SK-N-SH (cell line): ENCODE measurements at regions not wholly inside any gene's neighbourhood (a gene's known extent, or its start where the extent isn't known, plus 50 kb on each side); places are given as distances from the start of the nearest gene placed in this dataset.

Experiments
- CTCF ChIP-seq: fragments of 200-600 bp; sonication (generic); IDR thresholded peaks from 2 replicates; pipeline ENCODE4 v1.6.1; 2017; ENCODE audit warnings: antibody characterized with exemption, mild to moderate bottlenecking, moderate library complexity
- EP300 ChIP-seq, 2 experiments: IDR thresholded peaks; 2 replicates each; pipeline versions ENCODE4 v1.4.0 to v1.6.1; 2012; ENCODE audit warnings: borderline replicate concordance in 1 of 2, low read depth in 1 of 2, low read length in 1 of 2
- EZH2phosphoT487 ChIP-seq: fragments of 200-600 bp; sonication (generic); IDR thresholded peaks from 2 replicates; pipeline ENCODE4 v1.6.1; 2017; ENCODE audit warnings: low read depth, mixed run types, mild to moderate bottlenecking, antibody characterized with exemption, moderate library complexity, borderline replicate concordance
- FOXJ3 ChIP-seq: sonication (generic); formaldehyde crosslinking; IDR thresholded peaks from 2 replicates; pipeline ENCODE4 v1.5.1; 2020; ENCODE audit warnings: mild to moderate bottlenecking, missing genetic modification reagents
- IRF3 ChIP-seq: fragments of 150-350 bp; IDR thresholded peaks from 2 replicates; pipeline ENCODE4 v1.6.1; 2016; ENCODE audit warnings: mild to moderate bottlenecking, low read depth, low read length
- MAX ChIP-seq: IDR thresholded peaks from 2 replicates; pipeline ENCODE4 v1.4.0; 2012; ENCODE audit warnings: low read depth
- NRF1 ChIP-seq: IDR thresholded peaks from 2 replicates; pipeline ENCODE4 v1.6.1; 2012; ENCODE audit warnings: low read depth, mild to moderate bottlenecking, low read length
- SMC3 ChIP-seq: IDR thresholded peaks from 2 replicates; pipeline ENCODE4 v1.6.1; 2012; ENCODE audit warnings: low read depth, low read length, improper control_type of control experiment
- TCF12 ChIP-seq: IDR thresholded peaks from 2 replicates; pipeline ENCODE4 v1.4.0; 2012
- TEAD4 ChIP-seq: IDR thresholded peaks from 2 replicates; pipeline ENCODE4 v1.4.0; 2012; ENCODE audit warnings: mild to moderate bottlenecking, borderline replicate concordance; ENCODE audit not compliant: insufficient read depth
- USF2 ChIP-seq: fragments of 150-350 bp; IDR thresholded peaks from 2 replicates; pipeline ENCODE4 v1.6.1; 2017; ENCODE audit warnings: antibody characterized with exemption, low read length, low read depth, borderline replicate concordance

- TF ChIP-seq TCF12: no peak
- TF ChIP-seq EP300 (IDR thresholded peaks at IDR 0.05; ENCODE audit: borderline replicate concordance in 1 of 2, low read depth in 1 of 2, low read length in 1 of 2): no peak
- no peak for TF ChIP-seq CTCF
- TF ChIP-seq EZH2phosphoT487: no peak
- no peak for TF ChIP-seq SMC3
- TF ChIP-seq FOXJ3 (CRISPR knock-in tag): no peak
- no peak for TF ChIP-seq NRF1
- TF ChIP-seq USF2: no peak
- no peak for TF ChIP-seq TEAD4
- no peak for TF ChIP-seq IRF3
- no peak for TF ChIP-seq MAX
These were observed 189.1 kb upstream of the IL12B start for GRCh38 chr5:159519365-159519764.
